CD4-positive, alpha-beta T cell treated with Interferon gamma for 1 hour (primary cell): ENCODE measurements at regions not wholly inside any gene's neighbourhood (a gene's known extent, or its start where the extent isn't known, plus 50 kb on each side); places are given as distances from the start of the nearest gene placed in this dataset.

Experiments used
- DNase-seq: peaks from one replicate; pipeline ENCODE4 v3.0.0-alpha.2; 2020

DNA sequence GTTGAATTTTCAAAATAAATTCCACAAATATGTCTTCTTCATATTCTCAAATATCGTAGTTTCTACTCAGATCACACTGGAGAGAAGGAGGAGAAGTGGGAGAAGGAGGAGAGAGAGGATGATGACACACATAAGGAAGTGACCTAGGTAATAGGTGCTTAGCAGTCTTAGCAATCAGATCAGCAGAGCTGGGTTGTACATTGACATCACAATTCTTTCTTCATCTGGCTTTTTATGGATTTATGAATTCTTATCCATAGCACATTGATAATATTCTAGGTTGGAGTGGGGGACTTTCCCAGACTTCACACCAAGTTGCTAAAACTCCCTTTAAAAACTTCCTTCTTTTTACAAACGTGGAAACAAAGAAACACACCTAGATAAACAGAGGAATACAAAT, 86.9 kb downstream of the FGF9 start:
- no peak for DNase-seq

DNA sequence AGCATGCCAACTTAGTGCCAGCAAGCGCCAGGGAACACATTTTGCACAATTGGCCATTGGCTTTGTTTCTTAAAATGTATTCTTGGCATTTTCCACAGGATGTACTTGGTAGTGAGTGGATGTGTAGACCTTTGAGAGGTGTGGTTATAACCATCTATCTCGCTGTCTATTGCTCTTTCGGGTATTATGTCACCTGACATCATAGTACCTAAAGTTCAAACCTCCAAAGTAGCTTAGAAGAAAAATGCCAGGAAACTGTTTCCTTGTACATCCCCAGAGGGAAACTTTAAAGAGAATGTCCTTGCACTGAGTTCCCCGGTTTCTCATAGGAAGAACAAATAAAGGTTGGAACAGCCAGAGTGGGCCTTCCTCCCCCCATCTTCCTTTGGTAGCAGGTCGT, 87.6 kb downstream of the FGF9 start:
- no peak for DNase-seq

DNA sequence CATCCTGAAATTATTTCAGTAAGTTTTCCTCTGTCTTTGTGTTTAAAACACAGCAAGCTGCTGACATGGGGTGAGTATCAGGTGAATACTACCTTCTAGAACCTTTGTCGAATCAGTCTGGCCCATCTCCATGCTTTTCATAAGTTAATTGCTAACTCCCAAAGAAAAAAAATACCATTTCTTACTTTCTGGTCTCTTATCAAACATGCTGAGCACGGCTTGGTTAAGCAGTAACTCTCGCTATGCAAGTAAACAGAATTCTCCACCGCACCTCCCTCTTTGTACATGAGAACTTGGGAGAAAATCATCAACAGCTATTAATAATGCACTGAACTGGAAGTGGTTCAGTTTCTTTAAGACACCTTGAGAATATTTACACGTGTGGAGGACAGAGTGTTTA, 88.6 kb downstream of the FGF9 start:
- DNase-seq, result no peak

DNA sequence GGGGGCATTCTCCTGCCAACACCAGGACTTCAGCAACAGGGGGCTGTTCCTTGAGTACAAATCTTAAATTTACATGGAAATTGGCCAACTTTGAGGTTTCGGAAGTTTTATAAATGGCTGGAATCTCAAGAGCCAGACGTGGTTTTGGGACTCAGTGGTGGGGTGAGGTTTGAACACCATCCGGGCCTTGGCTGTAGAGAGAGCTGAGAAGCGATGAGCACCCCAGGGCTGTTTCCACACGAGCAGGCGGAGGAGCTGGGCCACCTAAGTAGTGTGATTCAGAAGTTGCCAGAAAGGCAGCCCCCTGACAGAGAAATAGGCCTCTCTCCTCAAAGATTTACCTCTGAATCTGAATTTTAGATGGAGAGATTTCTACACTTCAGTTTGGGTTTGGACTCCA, 89.0 kb downstream of the FGF9 start:
- DNase-seq, result no peak

DNA sequence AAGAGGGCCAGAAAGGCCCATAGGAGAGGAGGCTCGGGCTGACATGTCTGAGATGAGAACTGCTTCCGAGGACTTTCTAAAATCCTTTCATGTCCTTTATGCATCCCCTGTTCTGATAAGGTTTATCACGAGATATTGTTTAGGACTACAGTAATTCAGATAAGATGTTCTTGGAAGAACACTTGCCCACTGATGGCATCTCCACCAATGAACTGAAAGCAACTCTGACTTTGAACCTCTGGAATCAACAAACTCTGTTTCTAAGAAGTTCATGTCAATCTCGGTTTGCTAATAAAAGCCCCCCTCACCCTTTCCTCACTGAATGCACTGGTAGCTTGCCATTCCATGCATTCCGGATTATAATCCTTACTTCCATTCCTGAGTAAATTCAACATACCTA, 90.9 kb downstream of the FGF9 start:
- DNase-seq, result no peak

DNA sequence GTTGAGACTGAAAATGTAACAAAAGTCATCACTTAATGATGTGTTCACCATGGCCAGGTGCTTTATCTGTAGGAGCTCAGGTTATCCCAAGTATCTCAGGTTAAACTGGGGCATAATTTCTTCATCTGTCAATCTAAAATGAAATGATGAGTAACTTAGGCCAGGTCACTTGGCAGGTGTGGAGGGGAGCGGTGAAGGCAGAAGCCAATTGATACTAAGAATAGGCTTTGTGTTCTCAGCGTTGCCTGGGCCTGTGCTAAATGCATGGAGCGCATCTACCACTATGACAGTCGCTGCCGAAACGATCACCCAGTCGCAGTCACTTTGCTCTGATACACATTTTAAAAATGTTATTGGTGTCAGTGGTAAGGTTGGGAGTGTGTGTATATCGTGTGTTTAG, 91.6 kb downstream of the FGF9 start:
- DNase-seq, result no peak

DNA sequence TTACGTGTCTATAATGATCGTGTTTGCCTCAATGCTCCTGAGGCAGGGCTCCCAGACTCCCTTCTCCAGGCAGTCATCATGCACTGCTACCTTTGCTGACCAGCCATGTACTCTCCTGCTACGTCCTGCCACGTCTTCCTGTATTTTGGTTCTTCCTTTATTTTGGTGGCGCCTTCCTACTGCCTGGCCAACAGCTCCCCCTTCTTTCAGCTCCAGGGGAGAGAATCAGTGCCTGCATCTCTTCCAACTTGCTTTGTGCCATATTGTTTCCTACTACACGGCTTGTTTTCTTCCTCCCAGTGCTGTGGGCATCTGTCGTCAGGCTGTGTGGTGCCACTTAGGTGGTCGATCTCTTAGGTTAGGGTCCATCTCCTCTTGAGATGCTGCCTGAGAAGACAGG, 96.2 kb downstream of the FGF9 start:
- DNase-seq, result no peak

DNA sequence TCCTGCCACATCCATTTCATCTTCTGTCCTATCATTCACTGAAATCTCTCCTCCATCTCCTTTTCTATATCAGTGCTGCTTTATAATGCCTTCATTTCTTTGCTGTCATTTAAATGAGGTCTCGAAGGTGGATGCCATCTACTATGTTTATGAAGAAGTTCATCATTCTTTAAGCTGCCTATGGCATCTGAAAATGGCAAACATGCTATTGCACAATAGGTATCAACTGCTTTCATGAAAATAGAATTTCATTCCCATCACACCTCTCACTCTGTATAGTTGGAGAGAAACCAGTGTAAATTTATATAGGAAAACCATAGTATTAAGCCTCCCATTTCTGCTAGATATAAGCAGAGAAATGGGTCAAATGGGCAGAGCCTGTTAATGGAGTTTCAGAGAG, 100.2 kb downstream of the FGF9 start:
- no peak for DNase-seq

GRCh38 chr13:21777166-21777565, 106.3 kb downstream of the FGF9 start:
- no peak for DNase-seq

DNA sequence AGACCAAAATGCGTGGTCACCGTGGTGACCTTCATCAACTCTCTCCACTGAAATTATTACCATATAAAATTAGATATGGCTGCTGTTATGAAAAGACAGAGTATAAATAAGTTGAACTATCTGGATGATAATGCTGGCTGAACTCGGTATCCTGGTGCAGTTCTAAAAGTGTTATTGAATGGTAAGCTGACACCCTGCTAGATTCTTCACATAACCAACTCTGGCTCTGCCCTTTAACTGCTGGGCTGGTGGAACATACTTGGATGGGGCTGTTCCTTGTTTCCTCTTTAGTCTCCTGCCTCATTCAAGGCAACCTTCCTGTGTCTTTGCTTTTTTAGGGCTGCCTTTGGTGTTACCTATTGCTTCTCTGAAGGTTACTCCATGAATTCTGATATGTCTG, 106.9 kb downstream of the FGF9 start:
- no peak for DNase-seq

- DNase-seq, result no peak
These were observed 111.9 kb downstream of the FGF9 start for GRCh38 chr13:21782736-21783135.

DNA sequence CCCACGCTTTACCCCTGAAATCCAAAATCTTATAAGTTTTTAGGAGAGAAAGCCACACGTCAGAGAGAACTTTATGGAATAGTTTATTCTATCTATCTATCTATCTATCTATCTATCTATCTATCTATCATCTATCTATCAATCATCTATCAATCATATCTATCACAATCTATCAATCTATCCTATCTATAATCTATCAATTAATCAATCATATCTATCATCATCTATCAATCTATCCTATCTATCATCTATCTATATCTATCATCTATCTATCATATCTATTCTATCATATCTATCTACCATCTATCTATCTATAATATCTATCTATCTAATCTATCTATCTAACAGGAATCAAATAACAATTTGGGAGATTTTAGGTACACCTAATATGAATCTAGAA, 115.1 kb downstream of the FGF9 start:
- no peak for DNase-seq

DNA sequence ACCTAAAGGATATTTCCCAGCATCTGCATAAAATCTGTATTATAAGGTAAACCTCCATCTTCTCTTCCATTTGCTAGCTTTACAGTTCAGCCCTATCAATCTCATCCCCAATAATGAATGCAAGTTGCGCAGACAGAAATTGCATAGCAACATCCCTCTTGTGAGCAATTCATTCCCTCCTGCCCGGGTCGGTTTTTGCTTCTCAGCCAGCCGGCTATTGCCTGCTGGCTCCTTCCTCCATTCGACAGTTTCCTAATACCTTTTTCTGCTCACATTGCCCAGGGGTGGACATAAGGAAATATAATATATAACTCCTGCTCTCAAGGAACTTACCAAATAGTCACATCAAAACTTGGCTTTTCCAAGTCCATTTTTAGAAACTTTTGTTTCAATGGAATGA, 125.2 kb downstream of the FGF9 start:
- DNase-seq, result no peak

GRCh38 chr13:21796775-21797514, 126.1 kb downstream of the FGF9 start:
- no peak for DNase-seq

DNA sequence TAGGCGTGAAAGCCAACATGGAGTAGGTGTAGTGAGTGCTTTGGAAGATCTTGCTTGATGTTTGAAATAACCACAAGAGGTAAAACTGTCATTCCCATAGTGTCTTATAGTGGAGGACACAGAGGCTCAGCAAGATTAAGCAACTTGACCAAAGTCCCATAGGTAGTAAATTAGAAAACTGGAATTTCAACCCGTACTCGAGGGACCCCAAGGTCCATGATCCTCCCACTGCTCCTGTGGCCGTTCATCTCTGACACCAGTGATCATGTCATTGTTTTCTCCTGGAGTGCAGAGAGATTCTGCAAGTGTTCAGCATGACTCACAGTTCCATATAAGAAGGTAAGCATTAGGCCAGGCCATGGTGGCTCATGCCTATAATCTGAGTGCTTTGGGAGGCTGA, 126.9 kb downstream of the FGF9 start:
- DNase-seq, result no peak

DNA sequence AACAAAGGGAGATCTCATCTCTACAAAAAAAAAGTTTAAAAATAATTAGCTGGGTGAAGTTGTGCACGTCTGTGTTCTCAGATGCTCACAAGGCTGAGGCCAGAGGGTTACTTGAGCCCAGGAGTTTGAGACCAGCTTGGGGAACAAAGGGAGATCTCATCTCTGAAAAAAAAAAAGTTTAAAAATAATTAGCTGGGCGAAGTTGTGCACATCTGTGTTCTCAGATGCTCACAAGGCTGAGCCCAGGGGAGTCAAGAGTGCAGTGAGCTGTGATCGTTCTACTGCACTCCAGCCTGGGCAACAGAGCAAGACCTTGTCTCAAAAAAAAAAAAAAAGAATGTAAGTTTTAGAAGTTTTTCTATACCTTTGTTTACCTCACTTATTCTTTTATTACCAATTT, 127.3 kb downstream of the FGF9 start:
- no peak for DNase-seq

GRCh38 chr13:21799671-21800070, 128.8 kb downstream of the FGF9 start:
- no peak for DNase-seq

GRCh38 chr13:21800837-21801616, 130.2 kb downstream of the FGF9 start:
- DNase-seq, result no peak

DNA sequence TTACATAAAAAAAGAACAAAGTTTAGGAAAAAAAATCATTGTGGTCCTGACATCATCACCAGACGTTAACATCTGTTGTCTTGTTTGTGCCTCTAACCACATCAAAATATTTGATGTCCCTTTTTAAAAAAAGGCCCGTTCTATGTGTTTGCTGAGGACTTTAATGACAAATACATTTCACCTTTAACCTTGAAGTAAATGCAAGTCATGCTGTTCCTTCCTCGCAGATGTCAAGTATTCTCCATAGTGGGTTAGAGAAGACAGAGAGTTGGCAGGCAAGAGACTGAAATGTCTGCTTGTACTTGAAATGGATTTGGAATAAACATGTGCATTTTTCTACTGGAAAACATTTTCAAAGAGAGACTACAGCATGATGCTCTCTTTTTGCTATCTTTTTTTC, 134.9 kb downstream of the FGF9 start:
- no peak for DNase-seq

GRCh38 chr13:21812192-21812626, 141.3 kb downstream of the FGF9 start:
- no peak for DNase-seq

- DNase-seq, result no peak
These were observed 142.2 kb downstream of the FGF9 start for GRCh38 chr13:21813110-21813509.

DNA sequence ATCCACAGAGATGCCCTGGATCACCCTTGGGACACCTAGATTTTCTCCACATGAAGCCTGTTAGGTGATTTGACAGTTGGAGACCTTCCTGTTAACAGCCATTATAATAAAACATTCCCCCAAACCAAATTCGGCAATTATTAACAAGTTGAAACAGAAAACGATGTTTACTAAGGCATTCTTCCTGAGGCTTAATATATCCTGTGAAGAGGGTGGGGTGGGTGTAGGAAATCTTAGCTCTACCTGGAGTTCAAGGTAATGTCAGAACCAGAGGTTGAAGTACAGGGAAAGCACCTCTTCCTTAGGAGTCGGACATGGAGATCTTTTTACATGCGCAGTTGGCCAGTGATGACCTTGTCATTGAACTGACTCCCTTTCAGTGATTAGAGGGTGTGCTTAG, 143.0 kb downstream of the FGF9 start:
- no peak for DNase-seq

DNA sequence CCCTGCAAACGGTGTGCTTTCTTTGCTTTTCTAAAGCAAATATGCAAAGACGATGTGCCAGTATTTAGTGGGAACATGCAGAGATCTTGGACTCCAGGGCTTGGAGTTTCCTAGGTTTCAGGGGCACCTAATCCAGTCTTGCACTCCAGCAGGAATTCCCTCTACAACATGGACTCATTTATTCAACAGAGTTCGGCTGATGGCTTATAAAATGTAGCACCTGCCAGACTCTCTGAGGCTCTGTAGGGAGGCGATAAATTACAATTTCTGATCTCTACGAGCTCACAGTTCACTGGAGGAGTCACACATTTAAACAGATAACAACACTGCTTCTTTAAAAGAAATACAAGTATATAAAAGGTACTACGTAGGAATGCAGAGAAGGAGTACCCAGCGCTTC, 143.7 kb downstream of the FGF9 start:
- DNase-seq, result no peak

- DNase-seq, result no peak
These were observed 147.0 kb downstream of the FGF9 start for GRCh38 chr13:21817878-21818277.

GRCh38 chr13:21822029-21822428, 151.2 kb downstream of the FGF9 start:
- DNase-seq, result no peak
